Pancreas (tissue), 10 donors: ENCODE measurements at regions not wholly inside any gene's neighbourhood (a gene's known extent, or its start where the extent isn't known, plus 50 kb on each side); places are given as distances from the start of the nearest gene placed in this dataset.

Experiments used
- ATAC-seq, 4 donors: fragments of 200-7000 bp; cut with Tn5 transposase; one replicate each; pipeline versions ENCODE4 v1.8.0 to v1.9.1; 2020; ENCODE audit warnings: mild to moderate bottlenecking in 4 of 4, moderate library complexity in 4 of 4
- DNase-seq, 6 donors: peaks; one replicate each; pipeline ENCODE4 v3.0.0-alpha.2; 2020
- FAIRE-seq: peaks from 2 replicates; lab custom pipeline; 2012; peaks lifted over from hg19 to GRCh38; lab: Jason Lieb, UNC
- H3K27ac ChIP-seq, 4 donors: fragments of 200-600 bp; sonication (generic); 1 replicate in 3 of 4; 2 replicates in 1 of 4; pipeline versions ENCODE4 v1.5.0 to v1.8.0; 2020
- H3K27me3 ChIP-seq, 4 donors: fragments of 200-600 bp; one replicate each; pipeline ENCODE4 v1.8.0; 2021
- H3K36me3 ChIP-seq, 3 donors: fragments of 200-600 bp; sonication (generic) in 1 of 3; one replicate each; pipeline versions ENCODE4 v1.5.0 to v1.8.0; 2020 to 2021
- H3K4me1 ChIP-seq, 3 donors: fragments of 200-600 bp; one replicate each; pipeline ENCODE4 v1.8.0; 2021
- H3K4me3 ChIP-seq, 4 donors: fragments of 200-600 bp; sonication (generic) in 2 of 4; one replicate each; pipeline versions ENCODE4 v1.5.0 to v1.8.0; 2020 to 2021
- H3K9me3 ChIP-seq, 4 donors: fragments of 200-600 bp; one replicate each; pipeline ENCODE4 v1.8.0; 2021
- WGBS, 2 donors: extraction: QIAGEN DNeasy Blood & Tissue Kit; methylation state at CpG; one replicate each; pipeline ENCODE4 v1.1.7; 2013; 5-methylcytosine and 5-hydroxymethylcytosine counted together
- intact Hi-C, 3 donors: fragments of 100-400 bp; cut with DNase I; formaldehyde crosslinking; loops; one replicate each; pipeline versions ENCODE4 v1.11.1 to v1.14.2; 2022
- TF ChIP-seq, protein P1 (sequence below), 4 donors: fragments of 200-600 bp; sonication (generic) in 3 of 4; IDR thresholded peaks; one replicate each; pipeline versions ENCODE4 v1.5.0 to v1.8.0; 2021; ENCODE audit warnings: antibody characterized with exemption in 4 of 4
- donor health status: healthy with polysubstance abuse.
- donor health status: DM: no; HTN: no; CAD: no; lungs with moderate emphysema.
- donor health status: DM: no; HTN: no; CAD: no.
- donor health status: control.
- donor health status: control.
- donor health status: Bipolar disorder and iron deficiency.
- donor health status: DM: yes; HTN: yes; CAD: no.
- donor health status: DM: no; HTN: no; CAD: no.
- donor health status: DM: no; HTN: no; CAD: no.
- donor health status: DM: yes; HTN: yes; CAD: no.

DNA sequence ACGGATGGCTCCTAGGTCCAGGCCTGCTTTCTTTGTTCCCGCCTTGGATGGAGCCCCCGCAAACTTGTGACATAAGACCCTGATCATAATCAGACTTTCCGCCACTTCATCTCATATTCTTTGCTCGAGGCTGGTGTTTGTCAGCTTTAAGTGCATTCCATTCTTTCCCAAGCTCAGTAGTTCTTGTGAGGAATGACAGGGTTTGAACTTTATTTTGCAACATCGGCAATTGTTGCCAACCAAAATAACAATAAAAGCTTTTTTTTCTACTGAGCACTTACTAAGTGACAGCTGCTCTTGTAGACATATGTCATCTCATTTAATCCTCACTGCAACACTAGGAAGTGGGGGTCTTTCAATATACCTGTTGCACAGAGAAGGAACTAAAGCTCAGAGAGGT, 178.8 kb upstream of the ST6GAL2 start:
- no peak overlapping the region for H3K4me3 ChIP-seq
- ATAC-seq: no peak
- intact Hi-C loops: no loop called here
- FAIRE-seq: no peak
- H3K27me3 ChIP-seq: no peaks in the 10 kb centered on the region
- no peak for DNase-seq
- TF ChIP-seq, protein P1, sequence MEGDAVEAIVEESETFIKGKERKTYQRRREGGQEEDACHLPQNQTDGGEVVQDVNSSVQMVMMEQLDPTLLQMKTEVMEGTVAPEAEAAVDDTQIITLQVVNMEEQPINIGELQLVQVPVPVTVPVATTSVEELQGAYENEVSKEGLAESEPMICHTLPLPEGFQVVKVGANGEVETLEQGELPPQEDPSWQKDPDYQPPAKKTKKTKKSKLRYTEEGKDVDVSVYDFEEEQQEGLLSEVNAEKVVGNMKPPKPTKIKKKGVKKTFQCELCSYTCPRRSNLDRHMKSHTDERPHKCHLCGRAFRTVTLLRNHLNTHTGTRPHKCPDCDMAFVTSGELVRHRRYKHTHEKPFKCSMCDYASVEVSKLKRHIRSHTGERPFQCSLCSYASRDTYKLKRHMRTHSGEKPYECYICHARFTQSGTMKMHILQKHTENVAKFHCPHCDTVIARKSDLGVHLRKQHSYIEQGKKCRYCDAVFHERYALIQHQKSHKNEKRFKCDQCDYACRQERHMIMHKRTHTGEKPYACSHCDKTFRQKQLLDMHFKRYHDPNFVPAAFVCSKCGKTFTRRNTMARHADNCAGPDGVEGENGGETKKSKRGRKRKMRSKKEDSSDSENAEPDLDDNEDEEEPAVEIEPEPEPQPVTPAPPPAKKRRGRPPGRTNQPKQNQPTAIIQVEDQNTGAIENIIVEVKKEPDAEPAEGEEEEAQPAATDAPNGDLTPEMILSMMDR (IDR thresholded peaks at IDR 0.05): no peak
- 73 to 83% methylated on average over 6 of the region's 6 CpGs for WGBS, 2 donors
- H3K36me3 ChIP-seq: no peaks in the 10 kb centered on the region
- H3K4me1 ChIP-seq: no peaks in the 10 kb centered on the region
- no peaks in the 10 kb centered on the region for H3K9me3 ChIP-seq
- no peak overlapping the region for H3K27ac ChIP-seq

DNA sequence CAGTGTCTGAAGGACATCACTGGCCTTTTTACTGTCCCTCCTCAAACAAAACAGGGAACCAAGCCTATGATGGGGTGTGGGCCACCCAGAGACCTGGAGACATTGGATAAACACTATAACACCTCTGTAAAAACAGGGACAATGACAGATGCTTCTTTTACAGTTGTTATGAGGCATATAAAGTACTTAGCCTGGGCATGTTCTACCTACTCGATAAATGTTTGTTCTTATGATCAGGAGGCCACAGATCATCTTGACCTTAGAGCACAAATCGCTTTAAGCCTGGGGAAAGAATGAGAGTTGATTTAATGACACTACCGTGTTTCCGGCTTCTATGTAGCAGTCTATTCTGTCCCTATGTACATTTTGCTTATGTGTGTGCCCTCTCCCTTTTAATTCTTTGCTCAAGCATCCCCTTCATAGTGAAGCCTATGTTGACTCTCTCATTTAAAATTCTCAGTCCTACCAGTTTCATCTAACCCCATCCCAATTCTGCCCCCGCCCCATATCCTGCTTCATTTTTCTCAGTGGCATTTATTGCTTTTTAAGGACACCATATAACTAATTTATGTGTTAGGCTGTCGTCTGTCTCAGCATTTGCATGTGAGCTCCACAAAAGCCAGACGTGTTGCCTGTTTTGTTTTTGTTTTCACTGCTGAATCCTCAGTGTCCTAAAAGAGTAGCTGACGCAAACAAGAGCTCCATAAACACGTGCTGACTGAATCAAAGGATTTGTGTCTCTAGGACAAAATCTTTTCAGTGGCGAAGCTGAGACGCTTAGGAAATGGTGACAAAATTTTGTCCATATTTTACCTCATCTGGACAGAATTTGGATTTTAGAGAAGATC, 182.3 kb upstream of the ST6GAL2 start:
- H3K4me3 ChIP-seq: no peak overlapping the region
- WGBS, 2 donors: 62 to 75% methylated on average over 11 of the region's 11 CpGs
- intact Hi-C loops: no loop called here
- TF ChIP-seq, protein P1 (IDR thresholded peaks at IDR 0.05): no peak
- DNase-seq (no peak), ATAC-seq (no peak), FAIRE-seq (no peak)
- no peaks in the 10 kb centered on the region for H3K27me3 ChIP-seq
- no peak overlapping the region for H3K27ac ChIP-seq
- no peaks in the 10 kb centered on the region for H3K4me1 ChIP-seq
- no peaks in the 10 kb centered on the region for H3K9me3 ChIP-seq
- H3K36me3 ChIP-seq: no peaks in the 10 kb centered on the region

DNA sequence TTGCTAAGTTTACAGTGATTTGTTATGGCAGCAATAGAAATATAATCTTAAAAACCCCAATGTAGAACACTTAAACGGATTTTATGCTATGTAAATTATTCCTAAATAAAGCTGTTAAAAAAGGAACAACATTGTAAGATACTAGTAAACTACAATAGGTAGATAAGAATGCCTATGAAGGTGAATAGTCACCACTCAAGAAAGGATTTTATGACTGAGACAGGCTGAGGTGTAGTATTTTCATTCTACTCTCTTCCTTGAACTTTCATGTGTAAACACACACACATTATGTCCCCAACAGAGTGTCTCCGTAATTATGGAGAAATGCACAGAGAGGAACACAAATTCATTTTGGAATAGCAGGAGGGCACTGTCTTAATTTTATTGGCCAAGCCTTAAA, 183.9 kb upstream of the ST6GAL2 start:
- no peaks in the 10 kb centered on the region for H3K9me3 ChIP-seq
- DNase-seq (no peak), FAIRE-seq (peak; percentile 13), ATAC-seq (no peak)
- 52 to 73% methylated on average over 2 of the region's 2 CpGs for WGBS, 2 donors
- TF ChIP-seq, protein P1 (IDR thresholded peaks at IDR 0.05): no peak
- no peaks in the 10 kb centered on the region for H3K4me1 ChIP-seq
- no peaks in the 10 kb centered on the region for H3K36me3 ChIP-seq
- H3K4me3 ChIP-seq: no peak overlapping the region
- H3K27me3 ChIP-seq: no peaks in the 10 kb centered on the region
- intact Hi-C loops: no loop called here
- H3K27ac ChIP-seq: no peak overlapping the region

- no peak overlapping the region for H3K4me3 ChIP-seq
- 42 to 58% methylated on average over 6 of the region's 6 CpGs for WGBS, 2 donors
- FAIRE-seq (no peak), DNase-seq (no peak), ATAC-seq (no peak)
- no peak overlapping the region for H3K27ac ChIP-seq
- TF ChIP-seq, protein P1 (IDR thresholded peaks at IDR 0.05): no peak
- no peaks in the 10 kb centered on the region for H3K9me3 ChIP-seq
- intact Hi-C loops: no loop called here
- H3K4me1 ChIP-seq: no peaks in the 10 kb centered on the region
- no peaks in the 10 kb centered on the region for H3K36me3 ChIP-seq
- H3K27me3 ChIP-seq: no peaks in the 10 kb centered on the region
Observed at GRCh38 chr2:107072150-107072940, 186.4 kb upstream of the ST6GAL2 start.
